HCT116 (cell line): ENCODE measurements at regions not wholly inside any gene's neighbourhood (a gene's known extent, or its start where the extent isn't known, plus 50 kb on each side); places are given as distances from the start of the nearest gene placed in this dataset.

Experiments used
- ATAC-seq: fragments of 200-7000 bp; cut with Tn5 transposase; 2 replicates; pipeline ENCODE4 v1.9.1; 2020; ENCODE audit warnings: mild to moderate bottlenecking, moderate library complexity
- BruUV-seq: library from RNA; stranded (reverse); fragments of 400-500 nt; replicated peaks from 2 replicates; lab custom pipeline; 2021; lab: Mats Ljungman, UMichigan
- CTCF ChIA-PET: fragments of 300-600 bp; sonication (Branson Sonifier 250); formaldehyde crosslinking; loops from one replicate; lab custom pipeline; 2021; ENCODE audit warnings: antibody characterized with exemption; lab: Charles Lee
- POLR2A ChIA-PET: fragments of 300-600, 350-600 bp; sonication (Branson Sonifier 250); formaldehyde crosslinking; loops from one replicate; lab custom pipeline; 2021; ENCODE audit warnings: antibody characterized with exemption; lab: Charles Lee
- RAD21 ChIA-PET, 2 experiments: fragments of 300-600 bp; sonication (Branson Sonifier 250); formaldehyde crosslinking; loops; one replicate each; lab custom pipeline; 2023; ENCODE audit warnings: low total read pairs in 2 of 2; ENCODE audit not compliant: uncharacterized antibody in 2 of 2, unreplicated experiment in 2 of 2, low non-redundant PET in 1 of 2; lab: Charles Lee
- DNase-seq: peaks from one replicate; pipeline ENCODE4 v3.0.0-alpha.2; 2010; ENCODE audit warnings: low read depth, low spot score
- H2AFZ ChIP-seq: fragments of 200-600 bp; shearing (Covaris generic), sonication (generic); 2 replicates; pipeline ENCODE4 v1.6.1; 2017; ENCODE audit warnings: low read depth, mixed run types, mixed read lengths, antibody characterized with exemption, low read length; ENCODE audit not compliant: poor library complexity, severe bottlenecking
- H3K27ac ChIP-seq: 2 replicates; pipeline ENCODE4 v1.5.1; 2012; ENCODE audit warnings: low read depth, low read length
- H3K27me3 ChIP-seq: fragments of 200-600 bp; sonication (generic); 2 replicates; pipeline ENCODE4 v1.6.1; 2016; ENCODE audit warnings: mixed run types, low read length, mixed read lengths; ENCODE audit not compliant: insufficient read depth
- H3K36me3 ChIP-seq, 2 experiments: fragments of 200-500 bp in 1 of 2; fragments of 200-600 bp in 1 of 2; sonication (Bioruptor generic) in 1 of 2; sonication (generic) in 1 of 2; 2 replicates each; pipeline versions ENCODE4 v1.5.1 to v1.6.1; 2014 to 2016; ENCODE audit warnings: low read length in 2 of 2, inconsistent platforms in 1 of 2, mixed read lengths in 1 of 2, mixed run types in 1 of 2; ENCODE audit not compliant: insufficient read depth in 2 of 2, control insufficient read depth in 1 of 2
- H3K4me1 ChIP-seq, 2 experiments: fragments of 200-600 bp in 1 of 2; sonication (generic) in 1 of 2; 2 replicates each; pipeline versions ENCODE4 v1.5.1 to v1.6.1; 2012 to 2017; ENCODE audit warnings: low read length in 2 of 2, inconsistent platforms in 1 of 2, mild to moderate bottlenecking in 1 of 2, mixed read lengths in 1 of 2, mixed run types in 1 of 2, moderate library complexity in 1 of 2; ENCODE audit not compliant: insufficient read depth in 2 of 2, control insufficient read depth in 1 of 2
- H3K4me2 ChIP-seq: fragments of 200-600 bp; sonication (generic); 2 replicates; pipeline ENCODE4 v1.6.1; 2017; ENCODE audit warnings: mixed run types, low read length, mixed read lengths
- H3K4me3 ChIP-seq, 2 experiments: fragments of 200-600 bp in 1 of 2; sonication (generic) in 1 of 2; replicated peaks in 1 of 2; 2 replicates each; pipeline ENCODE4 v1.5.1; 2011 to 2016; ENCODE audit warnings: low read length in 2 of 2, control low read depth in 1 of 2, low read depth in 1 of 2, mild to moderate bottlenecking in 1 of 2, mixed read lengths in 1 of 2, mixed run types in 1 of 2
- H3K79me2 ChIP-seq: fragments of 200-600 bp; sonication (generic); 2 replicates; pipeline ENCODE4 v1.6.1; 2017; ENCODE audit warnings: mild to moderate bottlenecking, mixed run types, low read length, moderate library complexity, mixed read lengths; ENCODE audit not compliant: insufficient read depth
- H3K9ac ChIP-seq: fragments of 200-600 bp; sonication (generic); 2 replicates; pipeline ENCODE4 v1.6.1; 2016; ENCODE audit warnings: low read length, mixed read lengths
- H3K9me2 ChIP-seq: fragments of 200-600 bp; sonication (generic), shearing (Covaris generic); 2 replicates; pipeline ENCODE4 v1.6.1; 2017; ENCODE audit warnings: mixed run types, mild to moderate bottlenecking, moderate library complexity; ENCODE audit not compliant: insufficient read depth
- H3K9me3 ChIP-seq, 2 experiments: fragments of 200-500 bp in 1 of 2; fragments of 200-600 bp in 1 of 2; sonication (Bioruptor generic) in 1 of 2; sonication (generic) in 1 of 2; 2 replicates each; pipeline ENCODE4 v1.6.1; 2014 to 2017; ENCODE audit warnings: low read length in 2 of 2, mixed read lengths in 2 of 2, inconsistent platforms in 1 of 2, low read depth in 1 of 2, mild to moderate bottlenecking in 1 of 2, mixed run types in 1 of 2, moderate library complexity in 1 of 2; ENCODE audit not compliant: control insufficient read depth in 1 of 2, insufficient read depth in 1 of 2
- H4K20me1 ChIP-seq: fragments of 200-600 bp; sonication (generic), shearing (Covaris generic); 2 replicates; pipeline ENCODE4 v1.6.1; 2017; ENCODE audit warnings: mixed run types, mild to moderate bottlenecking, moderate library complexity; ENCODE audit not compliant: insufficient read depth
- CEBPB ChIP-seq: IDR thresholded peaks from 2 replicates; pipeline ENCODE4 v1.6.1; 2012; ENCODE audit warnings: low read depth
- EGR1 ChIP-seq: IDR thresholded peaks from 2 replicates; pipeline ENCODE4 v1.6.1; 2012; ENCODE audit warnings: low read depth
- EZH2 ChIP-seq: fragments of 200-600 bp; sonication (generic); IDR thresholded peaks from 2 replicates; pipeline ENCODE4 v1.6.1; 2017; ENCODE audit warnings: antibody characterized with exemption, mixed run types
- FOSL1 ChIP-seq: IDR thresholded peaks from 2 replicates; pipeline ENCODE4 v1.6.1; 2012; ENCODE audit warnings: low read depth
- JUND ChIP-seq: IDR thresholded peaks from 2 replicates; pipeline ENCODE4 v1.6.1; 2012
- POLR2A ChIP-seq: IDR thresholded peaks from 2 replicates; pipeline ENCODE4 v1.7.0; 2011; ENCODE audit warnings: borderline replicate concordance; ENCODE audit not compliant: insufficient read depth, insufficient read length; ENCODE audit errors: extremely low read depth
- POLR2AphosphoS5 ChIP-seq: IDR thresholded peaks from 2 replicates; pipeline ENCODE4 v1.6.1; 2011; ENCODE audit warnings: mild to moderate bottlenecking, low read depth, low read length, moderate library complexity
- RAD21 ChIP-seq: IDR thresholded peaks from 2 replicates; pipeline ENCODE4 v1.6.1; 2012; ENCODE audit warnings: low read depth, mild to moderate bottlenecking
- SIN3A ChIP-seq: IDR thresholded peaks from 2 replicates; pipeline ENCODE4 v1.6.1; 2012; ENCODE audit warnings: low read depth
- SP1 ChIP-seq: IDR thresholded peaks from 2 replicates; pipeline ENCODE4 v1.6.1; 2012; ENCODE audit warnings: low read depth
- SRF ChIP-seq: IDR thresholded peaks from 2 replicates; pipeline ENCODE4 v1.6.1; 2012; ENCODE audit warnings: low read depth
- TCF7L2 ChIP-seq: IDR thresholded peaks from 2 replicates; pipeline ENCODE4 v1.7.0; 2011; ENCODE audit warnings: borderline replicate concordance, inconsistent platforms; ENCODE audit not compliant: insufficient read depth, insufficient read length; ENCODE audit errors: extremely low read depth
- YY1 ChIP-seq: IDR thresholded peaks from 2 replicates; pipeline ENCODE4 v1.6.1; 2011; ENCODE audit warnings: low read length, low read depth, moderate library complexity, mild to moderate bottlenecking; ENCODE audit not compliant: insufficient replicate concordance; ENCODE audit errors: extremely low read depth
- ZFX ChIP-seq: fragments of 450-650 bp; IDR thresholded peaks from 2 replicates; pipeline ENCODE4 v1.6.1; 2017
- intact Hi-C: fragments of 100-400 bp; cut with micrococcal nuclease; formaldehyde crosslinking; loops from 2 replicates; pipeline ENCODE4 v1.10.0; 2022
- TF ChIP-seq, protein P1 (sequence below): IDR thresholded peaks from 2 replicates; pipeline ENCODE4 v1.6.1; 2011; ENCODE audit warnings: mild to moderate bottlenecking, low read length, moderate library complexity; ENCODE audit not compliant: insufficient replicate concordance; ENCODE audit errors: extremely low read depth
- TF ChIP-seq, protein P2 (sequence below): IDR thresholded peaks from 2 replicates; pipeline ENCODE4 v1.6.1; 2012
- TF ChIP-seq, protein P3 (sequence below): IDR thresholded peaks from 2 replicates; pipeline ENCODE4 v1.6.1; 2012; ENCODE audit warnings: low read depth
- TF ChIP-seq, protein P4 (sequence below), 3 experiments: fragments of 200-600 bp in 1 of 3; sonication (generic) in 1 of 3; IDR thresholded peaks in 2 of 3; conservative IDR thresholded peaks in 1 of 3; 2 replicates each; pipeline ENCODE4 v1.5.1; 2012 to 2017; ENCODE audit warnings: low read depth in 2 of 3, low read length in 2 of 3, antibody characterized with exemption in 1 of 3, borderline replicate concordance in 1 of 3, control low read depth in 1 of 3, mild to moderate bottlenecking in 1 of 3, mixed read lengths in 1 of 3, mixed run types in 1 of 3, moderate library complexity in 1 of 3; ENCODE audit not compliant: insufficient read depth in 1 of 3

DNA sequence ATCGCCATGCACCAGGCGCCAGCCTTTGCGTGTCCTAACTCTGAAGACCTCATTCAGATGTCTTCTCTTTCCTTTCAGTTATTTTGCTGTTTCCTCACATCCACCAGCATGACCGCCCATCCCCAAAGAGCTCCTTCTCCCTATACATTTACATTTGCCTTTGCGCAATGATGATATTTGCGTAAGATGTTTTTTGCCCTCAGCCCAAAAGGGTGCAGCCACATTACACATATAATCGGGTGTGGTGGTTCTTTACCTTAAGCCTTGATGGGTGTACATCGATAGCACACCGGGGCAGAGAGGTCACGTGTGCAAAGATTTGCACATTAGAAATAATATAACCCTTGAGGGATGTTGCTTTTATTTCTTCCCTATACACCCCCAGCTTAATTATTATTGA lies 192.8 kb downstream of the HUNK start:
- POLR2A ChIA-PET = no interaction called here

More for the DNA sequence above, 192.8 kb downstream of the HUNK start:
- Histone ChIP-seq H3K9ac (no peak overlapping the region), H3K4me2 (no peak overlapping the region), H3K9me2 (no peaks in the 10 kb centered on the region), H3K4me3 (no peak overlapping the region), H3K36me3 (no peaks in the 10 kb centered on the region), H3K9me3 (no peaks in the 10 kb centered on the region), H3K27me3 (peaks cover 23% of the 10 kb centered on the region; the same call in 1 of the 2 replicates), H3K79me2 (no peaks in the 10 kb centered on the region), H3K4me1 (no peaks in the 10 kb centered on the region), H3K27ac (no peak overlapping the region), H2AFZ (no peak overlapping the region), H4K20me1 (no peaks in the 10 kb centered on the region)
- intact Hi-C loops = no loop called here
- no peak for ATAC-seq
- CTCF ChIA-PET = no interaction called here
- DNase-seq = no peak
- RAD21 ChIA-PET = no interaction called here
- no peak for TF ChIP-seq FOSL1
- TF ChIP-seq EGR1 = no peak
- no peak for TF ChIP-seq TCF7L2
- no peak for TF ChIP-seq POLR2A
- no peak for TF ChIP-seq SRF
- TF ChIP-seq JUND = no peak
- TF ChIP-seq, protein P1, sequence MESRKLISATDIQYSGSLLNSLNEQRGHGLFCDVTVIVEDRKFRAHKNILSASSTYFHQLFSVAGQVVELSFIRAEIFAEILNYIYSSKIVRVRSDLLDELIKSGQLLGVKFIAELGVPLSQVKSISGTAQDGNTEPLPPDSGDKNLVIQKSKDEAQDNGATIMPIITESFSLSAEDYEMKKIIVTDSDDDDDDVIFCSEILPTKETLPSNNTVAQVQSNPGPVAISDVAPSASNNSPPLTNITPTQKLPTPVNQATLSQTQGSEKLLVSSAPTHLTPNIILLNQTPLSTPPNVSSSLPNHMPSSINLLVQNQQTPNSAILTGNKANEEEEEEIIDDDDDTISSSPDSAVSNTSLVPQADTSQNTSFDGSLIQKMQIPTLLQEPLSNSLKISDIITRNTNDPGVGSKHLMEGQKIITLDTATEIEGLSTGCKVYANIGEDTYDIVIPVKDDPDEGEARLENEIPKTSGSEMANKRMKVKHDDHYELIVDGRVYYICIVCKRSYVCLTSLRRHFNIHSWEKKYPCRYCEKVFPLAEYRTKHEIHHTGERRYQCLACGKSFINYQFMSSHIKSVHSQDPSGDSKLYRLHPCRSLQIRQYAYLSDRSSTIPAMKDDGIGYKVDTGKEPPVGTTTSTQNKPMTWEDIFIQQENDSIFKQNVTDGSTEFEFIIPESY = no peak
- TF ChIP-seq SP1 = no peak
- TF ChIP-seq, protein P2, sequence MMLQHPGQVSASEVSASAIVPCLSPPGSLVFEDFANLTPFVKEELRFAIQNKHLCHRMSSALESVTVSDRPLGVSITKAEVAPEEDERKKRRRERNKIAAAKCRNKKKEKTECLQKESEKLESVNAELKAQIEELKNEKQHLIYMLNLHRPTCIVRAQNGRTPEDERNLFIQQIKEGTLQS = no peak
- no peak for TF ChIP-seq YY1
- no peak for TF ChIP-seq ZFX
- no peak for TF ChIP-seq EZH2
- TF ChIP-seq CEBPB = no peak
- TF ChIP-seq RAD21 = no peak
- TF ChIP-seq, protein P3, sequence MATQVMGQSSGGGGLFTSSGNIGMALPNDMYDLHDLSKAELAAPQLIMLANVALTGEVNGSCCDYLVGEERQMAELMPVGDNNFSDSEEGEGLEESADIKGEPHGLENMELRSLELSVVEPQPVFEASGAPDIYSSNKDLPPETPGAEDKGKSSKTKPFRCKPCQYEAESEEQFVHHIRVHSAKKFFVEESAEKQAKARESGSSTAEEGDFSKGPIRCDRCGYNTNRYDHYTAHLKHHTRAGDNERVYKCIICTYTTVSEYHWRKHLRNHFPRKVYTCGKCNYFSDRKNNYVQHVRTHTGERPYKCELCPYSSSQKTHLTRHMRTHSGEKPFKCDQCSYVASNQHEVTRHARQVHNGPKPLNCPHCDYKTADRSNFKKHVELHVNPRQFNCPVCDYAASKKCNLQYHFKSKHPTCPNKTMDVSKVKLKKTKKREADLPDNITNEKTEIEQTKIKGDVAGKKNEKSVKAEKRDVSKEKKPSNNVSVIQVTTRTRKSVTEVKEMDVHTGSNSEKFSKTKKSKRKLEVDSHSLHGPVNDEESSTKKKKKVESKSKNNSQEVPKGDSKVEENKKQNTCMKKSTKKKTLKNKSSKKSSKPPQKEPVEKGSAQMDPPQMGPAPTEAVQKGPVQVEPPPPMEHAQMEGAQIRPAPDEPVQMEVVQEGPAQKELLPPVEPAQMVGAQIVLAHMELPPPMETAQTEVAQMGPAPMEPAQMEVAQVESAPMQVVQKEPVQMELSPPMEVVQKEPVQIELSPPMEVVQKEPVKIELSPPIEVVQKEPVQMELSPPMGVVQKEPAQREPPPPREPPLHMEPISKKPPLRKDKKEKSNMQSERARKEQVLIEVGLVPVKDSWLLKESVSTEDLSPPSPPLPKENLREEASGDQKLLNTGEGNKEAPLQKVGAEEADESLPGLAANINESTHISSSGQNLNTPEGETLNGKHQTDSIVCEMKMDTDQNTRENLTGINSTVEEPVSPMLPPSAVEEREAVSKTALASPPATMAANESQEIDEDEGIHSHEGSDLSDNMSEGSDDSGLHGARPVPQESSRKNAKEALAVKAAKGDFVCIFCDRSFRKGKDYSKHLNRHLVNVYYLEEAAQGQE = no peak
- TF ChIP-seq POLR2AphosphoS5 = no peak
- TF ChIP-seq, protein P4, sequence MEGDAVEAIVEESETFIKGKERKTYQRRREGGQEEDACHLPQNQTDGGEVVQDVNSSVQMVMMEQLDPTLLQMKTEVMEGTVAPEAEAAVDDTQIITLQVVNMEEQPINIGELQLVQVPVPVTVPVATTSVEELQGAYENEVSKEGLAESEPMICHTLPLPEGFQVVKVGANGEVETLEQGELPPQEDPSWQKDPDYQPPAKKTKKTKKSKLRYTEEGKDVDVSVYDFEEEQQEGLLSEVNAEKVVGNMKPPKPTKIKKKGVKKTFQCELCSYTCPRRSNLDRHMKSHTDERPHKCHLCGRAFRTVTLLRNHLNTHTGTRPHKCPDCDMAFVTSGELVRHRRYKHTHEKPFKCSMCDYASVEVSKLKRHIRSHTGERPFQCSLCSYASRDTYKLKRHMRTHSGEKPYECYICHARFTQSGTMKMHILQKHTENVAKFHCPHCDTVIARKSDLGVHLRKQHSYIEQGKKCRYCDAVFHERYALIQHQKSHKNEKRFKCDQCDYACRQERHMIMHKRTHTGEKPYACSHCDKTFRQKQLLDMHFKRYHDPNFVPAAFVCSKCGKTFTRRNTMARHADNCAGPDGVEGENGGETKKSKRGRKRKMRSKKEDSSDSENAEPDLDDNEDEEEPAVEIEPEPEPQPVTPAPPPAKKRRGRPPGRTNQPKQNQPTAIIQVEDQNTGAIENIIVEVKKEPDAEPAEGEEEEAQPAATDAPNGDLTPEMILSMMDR (IDR thresholded peaks at IDR 0.05 in 2 of 3, conservative IDR thresholded peaks at IDR 0.05 in 1 of 3; ENCODE audit: borderline replicate concordance in 1 of 3, insufficient read depth in 1 of 3, low read depth in 2 of 3, low read length in 2 of 3) = no peak
- TF ChIP-seq SIN3A = no peak
- BruUV-seq = no TSS peak
